GM21786 (cell line): ENCODE measurements at regions not wholly inside any gene's neighbourhood (a gene's known extent, or its start where the extent isn't known, plus 50 kb on each side); places are given as distances from the start of the nearest gene placed in this dataset.
"Not testable (repeated sequence)": the region's sequence is repeated elsewhere in the genome, so short reads cannot be mapped to it uniquely, and the experiment has no call there.

Experiments
- ATAC-seq: cut with Tn5 transposase; IDR thresholded peaks from one replicate; pipeline ENCODE4 v1.9.1; 2021; ENCODE audit not compliant: unreplicated experiment

GRCh38 chr2:128413718-128414341 is 95.2 kb upstream of the HS6ST1 start:
- no peak for ATAC-seq

- ATAC-seq = no peak
Observed at GRCh38 chr2:128414351-128414750, 95.7 kb upstream of the HS6ST1 start.

- no peak for ATAC-seq
Observed at GRCh38 chr2:128414946-128415778, 96.5 kb upstream of the HS6ST1 start.

- ATAC-seq = no peak
Observed at GRCh38 chr2:128415779-128416061, 97.1 kb upstream of the HS6ST1 start.

- no peak for ATAC-seq
Observed at GRCh38 chr2:128416109-128416785, 97.6 kb upstream of the HS6ST1 start.

- ATAC-seq = no peak
Observed at GRCh38 chr2:128416806-128417205, 98.1 kb upstream of the HS6ST1 start.

GRCh38 chr2:128417264-128417663 is 98.6 kb upstream of the HS6ST1 start:
- ATAC-seq = not testable (repeated sequence)

- no peak for ATAC-seq
Observed at GRCh38 chr2:128420131-128420530, 101.5 kb upstream of the HS6ST1 start.

GRCh38 chr2:128420776-128421175 is 102.1 kb upstream of the HS6ST1 start:
- ATAC-seq = no peak

GRCh38 chr2:128421286-128421685 is 102.6 kb upstream of the HS6ST1 start:
- ATAC-seq = no peak

- ATAC-seq = no peak
Observed at GRCh38 chr2:128421861-128422311, 103.2 kb upstream of the HS6ST1 start.

GRCh38 chr2:128422571-128422970 is 103.9 kb upstream of the HS6ST1 start:
- ATAC-seq = no peak

- ATAC-seq = no peak
Observed at GRCh38 chr2:128423788-128424165, 105.1 kb upstream of the HS6ST1 start.

GRCh38 chr2:128424406-128425171 is 105.9 kb upstream of the HS6ST1 start:
- ATAC-seq = no peak

GRCh38 chr2:128425216-128425615 is 106.5 kb upstream of the HS6ST1 start:
- ATAC-seq = no peak

GRCh38 chr2:128425731-128426620 is 107.3 kb upstream of the HS6ST1 start:
- ATAC-seq = no peak

- no peak for ATAC-seq
Observed at GRCh38 chr2:128427413-128427755, 108.7 kb upstream of the HS6ST1 start.

GRCh38 chr2:128428415-128428814 is 109.7 kb upstream of the HS6ST1 start:
- ATAC-seq = no peak

- no peak for ATAC-seq
Observed at GRCh38 chr2:128432423-128432822, 113.8 kb upstream of the HS6ST1 start.

GRCh38 chr2:128433911-128434550 is 115.4 kb upstream of the HS6ST1 start:
- no peak for ATAC-seq
